HCT116 (cell line): ENCODE measurements at regions not wholly inside any gene's neighbourhood (a gene's known extent, or its start where the extent isn't known, plus 50 kb on each side); places are given as distances from the start of the nearest gene placed in this dataset.

Source experiments
- ATF3 ChIP-seq: IDR thresholded peaks from 2 replicates; pipeline ENCODE4 v1.6.1; 2012
- CBX3 ChIP-seq: IDR thresholded peaks from 2 replicates; pipeline ENCODE4 v1.6.1; 2012; ENCODE audit warnings: low read depth
- CEBPB ChIP-seq: IDR thresholded peaks from 2 replicates; pipeline ENCODE4 v1.6.1; 2012; ENCODE audit warnings: low read depth
- CTCF ChIP-seq, 3 experiments: fragments of 200-600 bp in 1 of 3; sonication (generic) in 1 of 3; IDR thresholded peaks in 2 of 3; conservative IDR thresholded peaks in 1 of 3; 2 replicates each; pipeline ENCODE4 v1.5.1; 2012 to 2017; ENCODE audit warnings: low read depth in 2 of 3, low read length in 2 of 3, antibody characterized with exemption in 1 of 3, borderline replicate concordance in 1 of 3, control low read depth in 1 of 3, mild to moderate bottlenecking in 1 of 3, mixed read lengths in 1 of 3, mixed run types in 1 of 3, moderate library complexity in 1 of 3; ENCODE audit not compliant: insufficient read depth in 1 of 3
- ELF1 ChIP-seq: IDR thresholded peaks from 2 replicates; pipeline ENCODE4 v1.6.1; 2012; ENCODE audit warnings: low read depth, borderline replicate concordance
- REST ChIP-seq: IDR thresholded peaks from 2 replicates; pipeline ENCODE4 v1.6.1; 2012; ENCODE audit warnings: low read depth
- ZFX ChIP-seq: fragments of 450-650 bp; IDR thresholded peaks from 2 replicates; pipeline ENCODE4 v1.6.1; 2017

GRCh38 chr12:98344046-98344930 lies 171.1 kb upstream of the TMPO start (continued):
- TF ChIP-seq REST (no peak), ATF3 (no peak), ZFX (no peak), ELF1 (no peak), CEBPB (no peak), CBX3 (no peak), CTCF (IDR thresholded peaks at IDR 0.05 in 2 of 3, conservative IDR thresholded peaks at IDR 0.05 in 1 of 3; ENCODE audit: borderline replicate concordance in 1 of 3, insufficient read depth in 1 of 3, low read depth in 2 of 3, low read length in 2 of 3) (no peak)
